PC-3 (cell line): ENCODE measurements at regions not wholly inside any gene's neighbourhood (a gene's known extent, or its start where the extent isn't known, plus 50 kb on each side); places are given as distances from the start of the nearest gene placed in this dataset.

Experiments used
- EZH2 ChIP-seq: fragments of 300-600 bp; sonication (generic); IDR thresholded peaks from one replicate; pipeline ENCODE4 v1.6.1; 2017; ENCODE audit warnings: antibody characterized with exemption, mild to moderate bottlenecking, low read length; ENCODE audit not compliant: unreplicated experiment
- TF ChIP-seq, protein P1 (sequence below): fragments of 300-600 bp; sonication (generic); conservative IDR thresholded peaks from 2 replicates; pipeline ENCODE4 v1.5.1; 2017; ENCODE audit warnings: antibody characterized with exemption, low read depth, mild to moderate bottlenecking, low read length

DNA sequence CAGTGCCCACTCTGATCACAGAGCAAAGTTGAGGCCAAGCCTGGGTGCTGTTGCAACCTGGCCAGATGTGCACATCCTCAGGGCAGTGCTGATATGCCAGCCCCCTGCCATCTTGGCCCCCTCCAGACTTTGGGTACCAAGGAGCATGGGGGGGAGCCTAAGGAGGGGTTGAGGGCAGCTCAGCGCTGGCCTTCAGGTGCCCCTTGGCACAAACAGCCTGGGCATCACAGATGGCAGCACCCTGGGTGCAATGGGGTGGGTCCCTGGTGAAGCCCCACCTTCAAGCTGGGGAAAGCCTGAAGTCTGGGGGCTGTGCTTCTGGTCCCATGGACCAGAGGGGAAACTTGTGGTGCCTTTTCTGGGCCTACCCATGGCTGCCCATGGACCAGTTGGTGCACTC, 163.0 kb downstream of the FAM47A start:
- TF ChIP-seq, protein P1, sequence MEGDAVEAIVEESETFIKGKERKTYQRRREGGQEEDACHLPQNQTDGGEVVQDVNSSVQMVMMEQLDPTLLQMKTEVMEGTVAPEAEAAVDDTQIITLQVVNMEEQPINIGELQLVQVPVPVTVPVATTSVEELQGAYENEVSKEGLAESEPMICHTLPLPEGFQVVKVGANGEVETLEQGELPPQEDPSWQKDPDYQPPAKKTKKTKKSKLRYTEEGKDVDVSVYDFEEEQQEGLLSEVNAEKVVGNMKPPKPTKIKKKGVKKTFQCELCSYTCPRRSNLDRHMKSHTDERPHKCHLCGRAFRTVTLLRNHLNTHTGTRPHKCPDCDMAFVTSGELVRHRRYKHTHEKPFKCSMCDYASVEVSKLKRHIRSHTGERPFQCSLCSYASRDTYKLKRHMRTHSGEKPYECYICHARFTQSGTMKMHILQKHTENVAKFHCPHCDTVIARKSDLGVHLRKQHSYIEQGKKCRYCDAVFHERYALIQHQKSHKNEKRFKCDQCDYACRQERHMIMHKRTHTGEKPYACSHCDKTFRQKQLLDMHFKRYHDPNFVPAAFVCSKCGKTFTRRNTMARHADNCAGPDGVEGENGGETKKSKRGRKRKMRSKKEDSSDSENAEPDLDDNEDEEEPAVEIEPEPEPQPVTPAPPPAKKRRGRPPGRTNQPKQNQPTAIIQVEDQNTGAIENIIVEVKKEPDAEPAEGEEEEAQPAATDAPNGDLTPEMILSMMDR = no peak
- no peak for TF ChIP-seq EZH2
